HG02798 (cell line): ENCODE measurements at regions not wholly inside any gene's neighbourhood (a gene's known extent, or its start where the extent isn't known, plus 50 kb on each side); places are given as distances from the start of the nearest gene placed in this dataset.
"Not testable (repeated sequence)": the region's sequence is repeated elsewhere in the genome, so short reads cannot be mapped to it uniquely, and the experiment has no call there.

Experiments used
- ATAC-seq: cut with Tn5 transposase; IDR thresholded peaks from one replicate; pipeline ENCODE4 v1.9.1; 2021; ENCODE audit warnings: mild to moderate bottlenecking; ENCODE audit not compliant: unreplicated experiment, poor library complexity

GRCh38 chr15:91649016-91649415, 204.5 kb upstream of the SLCO3A1 start:
- ATAC-seq = no peak

DNA sequence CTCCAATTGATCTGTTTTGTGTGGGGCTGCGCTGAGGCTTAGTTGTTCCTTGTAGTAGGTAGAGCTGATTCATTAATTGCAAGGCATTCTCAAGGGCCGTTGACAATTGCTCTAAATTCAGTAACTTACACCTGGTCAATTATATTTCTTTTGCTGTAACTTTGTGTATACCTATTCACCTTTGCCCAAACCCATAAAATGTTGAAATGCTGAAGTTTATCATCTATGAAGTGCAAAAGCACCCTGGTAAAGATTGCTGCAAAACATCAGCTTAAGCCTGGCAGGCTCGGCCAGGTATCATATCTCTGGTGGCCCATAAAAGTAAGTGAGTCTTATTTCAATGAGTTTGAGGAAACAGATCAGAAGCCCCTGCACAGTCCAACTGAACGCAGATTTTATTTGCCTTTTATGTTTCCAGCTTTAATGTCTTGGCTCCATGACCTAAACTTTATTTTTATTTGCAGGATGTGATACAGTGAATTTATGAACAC, 203.6 kb upstream of the SLCO3A1 start:
- no peak for ATAC-seq

DNA sequence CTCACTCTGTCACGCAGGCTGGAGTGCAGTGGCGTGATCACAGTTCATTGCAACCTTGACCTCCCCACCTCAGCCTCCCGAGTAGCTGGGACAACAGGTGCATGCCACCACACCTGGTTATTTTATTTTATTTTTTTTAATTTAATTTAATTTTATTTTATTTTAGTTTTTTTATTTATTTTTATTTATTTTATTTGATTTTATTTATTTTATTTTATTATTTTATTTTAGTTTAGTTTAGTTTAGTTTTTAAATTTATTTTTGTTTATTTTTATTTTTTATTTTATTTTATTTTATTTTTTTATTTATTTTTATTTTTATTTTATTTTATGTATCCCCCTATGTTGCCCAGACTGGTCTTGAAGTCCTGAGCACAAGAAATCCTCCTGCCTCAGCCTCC, 202.3 kb upstream of the SLCO3A1 start:
- ATAC-seq = no peak

DNA sequence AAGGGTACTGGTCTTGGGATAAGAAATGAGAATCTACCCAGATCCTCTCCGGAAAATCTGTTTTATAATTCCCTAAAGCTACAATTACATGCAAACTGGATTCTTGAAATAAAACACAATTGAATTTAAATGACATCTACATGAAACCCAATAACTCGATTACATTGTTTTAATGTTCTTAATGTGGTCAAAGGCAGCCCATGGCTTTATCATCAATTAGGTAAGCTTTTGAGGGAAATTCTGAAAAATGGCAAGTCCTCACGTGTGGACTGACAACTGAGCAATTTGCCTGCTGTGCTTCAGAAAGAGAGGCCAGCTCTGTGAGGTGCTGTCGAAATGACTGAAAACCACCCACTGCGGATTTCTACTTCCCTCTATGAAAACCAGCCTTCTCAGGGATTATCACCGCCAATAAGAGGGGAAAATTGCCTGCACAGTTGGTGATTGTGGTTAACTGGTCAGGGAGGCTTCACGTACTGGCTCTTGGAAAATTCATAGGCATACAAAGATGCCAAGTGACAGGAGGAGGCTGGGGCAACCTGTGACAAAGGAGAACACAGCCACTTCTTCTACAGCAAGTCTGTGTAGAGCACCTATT, 200.8 kb upstream of the SLCO3A1 start:
- ATAC-seq = no peak

DNA sequence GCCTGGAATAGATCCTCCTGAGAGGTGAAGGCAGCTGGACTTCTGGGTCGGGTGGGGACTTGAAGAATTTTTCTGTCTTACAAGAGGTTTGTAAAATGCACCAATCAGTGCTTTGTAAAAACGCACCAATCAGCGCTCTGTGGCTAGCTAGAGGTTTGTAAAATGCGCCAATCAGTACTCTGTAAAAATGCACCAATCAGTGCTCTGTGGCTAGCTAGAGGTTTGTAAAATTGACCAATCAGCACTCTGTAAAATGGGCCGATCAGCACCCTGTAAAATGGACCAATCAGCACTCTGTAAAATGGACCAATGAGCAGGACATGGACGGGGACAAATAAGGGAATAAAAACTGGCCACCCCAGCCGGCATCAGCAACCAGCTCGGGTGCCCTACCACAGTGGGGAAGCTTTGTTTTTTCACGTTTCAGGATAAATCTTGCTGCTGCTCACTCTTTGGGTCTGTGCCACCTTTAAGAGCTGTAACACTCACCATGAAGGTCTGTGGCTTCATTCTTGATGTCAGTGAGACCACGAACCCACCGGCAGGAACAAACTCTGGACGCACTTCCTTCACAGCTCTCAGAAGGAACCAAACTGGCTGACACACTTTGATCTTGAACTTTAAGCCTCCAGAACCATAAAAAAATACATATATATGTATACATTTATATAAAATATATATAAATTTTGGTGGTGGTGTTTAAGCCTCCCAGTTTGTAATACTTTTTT, 197.8 kb upstream of the SLCO3A1 start:
- ATAC-seq = not testable (repeated sequence)

DNA sequence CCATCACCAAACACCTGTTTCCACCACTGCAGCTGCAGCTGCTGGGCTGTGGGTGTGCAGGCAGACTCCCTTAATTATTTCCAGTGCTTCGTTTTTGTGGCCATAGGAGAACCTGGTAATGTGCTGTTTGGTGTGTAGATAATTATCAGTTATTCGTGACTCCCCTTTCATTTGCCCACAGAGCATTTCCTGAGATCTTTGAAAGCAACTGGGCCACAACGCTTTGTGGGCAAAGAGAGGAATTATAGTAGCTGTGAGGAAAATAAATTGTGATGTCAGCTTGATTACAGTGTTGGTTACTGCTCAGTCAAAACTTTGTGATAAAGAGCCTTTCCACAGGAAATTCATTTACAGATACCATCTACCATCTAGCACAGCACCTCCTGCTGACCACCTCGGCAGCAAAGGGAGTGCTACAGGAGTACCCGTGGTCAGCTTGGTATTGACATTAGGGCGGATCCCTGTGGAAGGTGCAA, 193.3 kb upstream of the SLCO3A1 start:
- ATAC-seq = no peak

GRCh38 chr15:91664224-91664836, 189.2 kb upstream of the SLCO3A1 start:
- no peak for ATAC-seq

- ATAC-seq = no peak
Measured at GRCh38 chr15:91665212-91665611, 188.3 kb upstream of the SLCO3A1 start.

DNA sequence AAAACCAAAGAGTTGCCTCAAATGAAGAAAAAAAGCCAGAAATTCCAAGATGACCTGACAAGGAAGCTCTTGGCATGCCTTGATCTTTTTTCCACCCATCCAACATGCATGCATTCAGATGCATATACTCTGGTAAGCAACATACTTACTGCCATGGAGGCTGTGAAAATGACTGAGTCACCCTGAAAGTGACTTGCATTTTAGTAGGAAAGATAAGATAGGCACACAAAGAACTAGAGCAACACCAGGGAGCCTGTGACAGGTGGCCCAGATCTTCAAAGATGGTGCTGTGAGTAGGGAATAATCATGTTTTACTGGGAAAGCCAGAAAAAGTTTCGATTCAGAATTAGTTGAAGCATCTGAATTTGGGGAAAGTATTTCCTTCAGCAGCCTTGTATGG, 185.1 kb upstream of the SLCO3A1 start:
- no peak for ATAC-seq

- no peak for ATAC-seq
Measured at GRCh38 chr15:91670108-91670507, 183.4 kb upstream of the SLCO3A1 start.

DNA sequence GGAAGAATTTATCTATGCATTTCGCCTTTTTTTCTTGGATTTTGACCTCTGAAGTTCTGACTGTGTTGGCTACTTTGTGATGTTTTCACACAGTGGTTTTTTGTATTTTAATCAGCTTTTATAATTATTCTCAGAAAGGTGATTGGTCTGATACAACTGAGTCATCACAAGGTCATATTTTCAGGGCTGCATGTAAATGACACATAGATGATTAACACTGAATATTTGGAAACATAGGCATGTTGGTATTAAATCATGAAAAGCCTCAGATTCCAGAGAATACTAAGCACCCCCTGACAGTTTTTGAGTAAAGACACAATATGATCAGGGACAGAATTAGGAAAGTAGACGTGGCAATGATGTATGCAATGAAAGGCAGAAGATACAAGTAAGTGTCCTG, 175.5 kb upstream of the SLCO3A1 start:
- ATAC-seq = no peak

DNA sequence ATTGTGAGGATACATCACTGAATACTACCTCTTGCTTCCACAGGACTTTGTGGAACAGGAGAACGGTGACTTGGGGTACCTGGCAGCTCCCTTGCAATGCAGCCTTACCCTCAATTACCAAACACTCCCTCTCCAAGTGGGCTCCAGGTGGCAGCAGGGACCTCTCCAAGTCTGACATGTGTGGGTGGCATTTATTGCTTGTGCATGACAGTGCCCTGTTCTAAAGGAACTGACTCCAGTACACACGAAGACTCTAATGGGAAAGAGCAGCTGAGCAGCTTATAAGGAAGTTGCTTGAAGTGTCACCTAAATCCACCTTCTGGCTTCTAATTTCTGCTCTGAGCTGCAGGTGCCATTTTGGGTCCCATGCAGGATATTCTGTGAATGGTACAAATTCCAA, 174.1 kb upstream of the SLCO3A1 start:
- no peak for ATAC-seq

DNA sequence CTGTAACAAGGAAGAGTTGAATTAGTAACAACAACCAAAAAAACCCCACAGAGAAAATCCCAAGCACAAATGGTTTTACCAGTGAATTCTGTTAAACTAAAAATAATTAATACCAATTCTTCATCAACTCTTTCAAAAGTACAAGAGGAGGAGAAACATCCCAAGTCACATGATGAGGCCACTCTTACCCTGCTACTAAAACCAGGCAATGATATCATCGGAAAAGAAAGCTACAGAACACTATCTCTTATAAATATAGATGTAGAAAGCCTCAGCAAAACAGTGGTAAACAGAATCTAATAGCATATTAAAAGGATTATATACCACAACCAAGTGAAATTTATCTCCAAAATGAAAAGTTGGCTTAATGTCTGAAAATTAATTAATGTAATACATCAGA, 168.1 kb upstream of the SLCO3A1 start:
- ATAC-seq = no peak

GRCh38 chr15:91688811-91689210, 164.7 kb upstream of the SLCO3A1 start:
- ATAC-seq = no peak

DNA sequence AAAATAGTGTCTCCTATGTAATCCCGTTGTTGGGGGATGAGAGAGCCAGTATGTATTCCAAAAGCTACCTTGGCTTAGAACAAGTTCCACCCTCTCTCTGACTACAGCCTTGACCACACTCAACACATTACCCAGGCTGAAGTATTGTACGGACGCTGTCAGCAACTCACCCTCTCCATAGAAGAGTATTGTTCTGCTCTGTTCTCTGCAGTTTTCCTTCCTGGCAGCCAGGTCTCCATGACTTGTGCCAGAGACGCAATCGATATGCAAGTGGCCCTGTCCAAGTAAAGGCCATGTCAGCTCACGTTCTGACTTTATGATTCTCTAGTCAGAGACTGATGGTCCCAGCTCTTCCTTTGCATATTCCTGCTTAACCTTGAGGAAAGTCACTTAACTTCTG, 164.1 kb upstream of the SLCO3A1 start:
- no peak for ATAC-seq

DNA sequence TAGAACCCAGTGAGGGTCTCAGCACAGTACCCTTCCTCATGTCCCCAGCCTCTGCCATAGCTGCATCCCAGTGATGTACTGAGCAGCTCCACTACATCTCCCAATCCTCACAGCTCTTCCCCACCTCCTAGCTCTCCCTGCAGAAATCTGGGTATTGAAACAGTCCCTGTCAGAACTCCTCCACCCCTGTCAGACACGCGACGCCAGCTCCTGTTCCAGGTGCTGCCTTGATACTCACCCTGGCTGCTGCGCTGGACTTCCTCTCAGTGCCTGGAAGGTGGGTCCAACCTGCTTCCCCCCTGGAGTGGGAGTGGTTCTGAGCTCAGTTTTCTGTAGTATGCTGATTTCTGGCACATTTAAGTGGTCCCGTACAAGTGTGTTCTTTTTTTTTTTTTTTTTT, 160.9 kb upstream of the SLCO3A1 start:
- no peak for ATAC-seq

- no peak for ATAC-seq
Measured at GRCh38 chr15:91694131-91694830, 159.2 kb upstream of the SLCO3A1 start.

- ATAC-seq = no peak
Measured at GRCh38 chr15:91694831-91695210, 158.7 kb upstream of the SLCO3A1 start.

GRCh38 chr15:91695799-91696198, 157.7 kb upstream of the SLCO3A1 start:
- ATAC-seq = no peak

DNA sequence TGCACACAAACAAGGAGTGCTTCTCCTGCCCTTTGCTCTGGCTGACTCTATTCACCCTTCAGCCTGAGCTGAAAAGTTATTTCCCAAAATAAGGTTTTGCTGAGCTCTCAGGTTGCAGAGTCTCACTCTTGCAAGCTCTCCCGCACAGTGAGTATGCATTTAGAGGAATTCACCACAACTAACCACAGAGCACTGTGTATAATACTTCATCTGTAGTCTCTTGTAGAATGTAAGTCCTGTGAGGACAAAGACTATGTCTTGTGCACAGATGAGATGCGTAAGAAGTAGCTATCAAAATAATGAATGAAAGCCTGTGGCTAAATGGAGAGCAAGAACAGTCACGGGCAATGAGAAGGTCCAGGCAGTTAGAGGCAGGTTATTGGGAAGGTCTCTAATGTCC, 156.5 kb upstream of the SLCO3A1 start:
- no peak for ATAC-seq

DNA sequence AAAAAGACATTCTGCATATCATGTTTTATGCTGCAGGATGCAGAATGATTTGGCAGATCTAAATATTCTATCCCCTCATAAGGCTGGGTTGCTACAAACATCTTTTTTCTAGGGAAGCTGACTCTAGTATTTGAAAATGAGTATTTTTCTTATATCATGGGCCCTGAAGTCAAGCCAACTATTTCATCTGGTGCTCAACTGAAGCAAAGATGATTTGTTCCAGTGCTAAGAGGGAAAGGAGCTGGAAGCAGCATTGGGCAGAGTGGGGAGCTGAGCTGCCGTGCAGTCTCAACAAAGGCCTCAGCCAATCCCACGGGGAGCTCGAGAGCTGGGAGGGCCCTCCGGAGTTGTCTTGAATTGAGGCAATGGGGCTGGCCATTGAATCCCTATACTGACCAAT, 155.3 kb upstream of the SLCO3A1 start:
- ATAC-seq = no peak
